ENCODE measurements at regions not wholly inside any gene's neighbourhood (a gene's known extent, or its start where the extent isn't known, plus 50 kb on each side); places are given as distances from the start of the nearest gene placed in this dataset.

DNA sequence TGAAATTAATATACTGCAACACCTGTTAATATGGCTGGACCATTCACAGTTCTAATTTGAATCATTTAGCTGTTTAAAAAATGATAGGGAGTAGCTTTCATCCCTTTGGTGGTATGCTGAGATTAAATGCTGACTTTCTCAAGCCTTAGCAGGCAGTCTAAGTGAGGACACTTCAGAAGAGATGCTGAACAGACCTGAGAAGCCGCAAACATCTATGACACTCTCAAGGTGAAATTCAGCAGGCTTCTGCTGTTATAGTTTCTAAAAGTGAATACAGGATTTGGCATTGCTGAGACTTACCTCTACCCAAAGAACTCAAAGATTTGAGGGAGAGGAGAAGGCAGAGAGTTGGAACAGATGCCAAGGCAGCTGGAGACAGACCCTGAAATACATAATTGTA lies 431.2 kb upstream of the FAM98A start:
- no peak for TF ChIP-seq POLR2A (IDR thresholded peaks at IDR 0.05)
- TF ChIP-seq, protein P1, sequence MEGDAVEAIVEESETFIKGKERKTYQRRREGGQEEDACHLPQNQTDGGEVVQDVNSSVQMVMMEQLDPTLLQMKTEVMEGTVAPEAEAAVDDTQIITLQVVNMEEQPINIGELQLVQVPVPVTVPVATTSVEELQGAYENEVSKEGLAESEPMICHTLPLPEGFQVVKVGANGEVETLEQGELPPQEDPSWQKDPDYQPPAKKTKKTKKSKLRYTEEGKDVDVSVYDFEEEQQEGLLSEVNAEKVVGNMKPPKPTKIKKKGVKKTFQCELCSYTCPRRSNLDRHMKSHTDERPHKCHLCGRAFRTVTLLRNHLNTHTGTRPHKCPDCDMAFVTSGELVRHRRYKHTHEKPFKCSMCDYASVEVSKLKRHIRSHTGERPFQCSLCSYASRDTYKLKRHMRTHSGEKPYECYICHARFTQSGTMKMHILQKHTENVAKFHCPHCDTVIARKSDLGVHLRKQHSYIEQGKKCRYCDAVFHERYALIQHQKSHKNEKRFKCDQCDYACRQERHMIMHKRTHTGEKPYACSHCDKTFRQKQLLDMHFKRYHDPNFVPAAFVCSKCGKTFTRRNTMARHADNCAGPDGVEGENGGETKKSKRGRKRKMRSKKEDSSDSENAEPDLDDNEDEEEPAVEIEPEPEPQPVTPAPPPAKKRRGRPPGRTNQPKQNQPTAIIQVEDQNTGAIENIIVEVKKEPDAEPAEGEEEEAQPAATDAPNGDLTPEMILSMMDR (IDR thresholded peaks at IDR 0.05): no peak

All from right lobe of liver (tissue), 4 donors.